NCI-H526 (cell line): ENCODE measurements at regions not wholly inside any gene's neighbourhood (a gene's known extent, or its start where the extent isn't known, plus 50 kb on each side); places are given as distances from the start of the nearest gene placed in this dataset.

Experiments
- DNase-seq, 2 experiments: peaks; one replicate each; lab custom pipeline; 2025; lab: John Stamatoyannopoulos, UW

- no peak for DNase-seq
Observed at GRCh38 chr4:138925495-138925894, 90.1 kb upstream of the NOCT start.

- DNase-seq: peak; percentile 53 to 85
Observed at GRCh38 chr4:138919094-138919936, 96.3 kb upstream of the NOCT start.

GRCh38 chr4:138918169-138918869 lies 97.3 kb upstream of the NOCT start:
- DNase-seq: peak in 1 of 2 experiments; percentile 4

GRCh38 chr4:138916763-138917162 lies 98.8 kb upstream of the NOCT start:
- no peak for DNase-seq

GRCh38 chr4:138915756-138916155 lies 99.8 kb upstream of the NOCT start:
- DNase-seq: no peak

- no peak for DNase-seq
Observed at GRCh38 chr4:138912704-138913340, 102.8 kb upstream of the NOCT start.

- DNase-seq: peak; percentile 90 to 91
Observed at GRCh38 chr4:138911909-138912703, 103.5 kb upstream of the NOCT start.

- DNase-seq: peak; percentile 90 to 94
Observed at GRCh38 chr4:138910914-138911336, 104.7 kb upstream of the NOCT start.

GRCh38 chr4:138910195-138910913 lies 105.2 kb upstream of the NOCT start:
- DNase-seq: peak; percentile 43 to 44

GRCh38 chr4:138909587-138909986 lies 106.0 kb upstream of the NOCT start:
- peak; percentile 17 to 20 for DNase-seq

GRCh38 chr4:138908134-138908533 lies 107.4 kb upstream of the NOCT start:
- no peak for DNase-seq

- no peak for DNase-seq
Observed at GRCh38 chr4:138907174-138907573, 108.4 kb upstream of the NOCT start.

GRCh38 chr4:138904793-138905192 lies 110.8 kb upstream of the NOCT start:
- DNase-seq: no peak

GRCh38 chr4:138903185-138903584 lies 112.4 kb upstream of the NOCT start:
- no peak for DNase-seq

GRCh38 chr4:138902705-138903104 lies 112.9 kb upstream of the NOCT start:
- DNase-seq: no peak

GRCh38 chr4:138901177-138901576 lies 114.4 kb upstream of the NOCT start:
- no peak for DNase-seq

- no peak for DNase-seq
Observed at GRCh38 chr4:138899999-138900398, 115.6 kb upstream of the NOCT start.

GRCh38 chr4:138898282-138898681 lies 117.3 kb upstream of the NOCT start:
- DNase-seq: peak; percentile 37 to 51

- peak; percentile 27 to 37 for DNase-seq
Observed at GRCh38 chr4:138897811-138898226, 117.8 kb upstream of the NOCT start.

- DNase-seq: no peak
Observed at GRCh38 chr4:138894709-138895108, 120.9 kb upstream of the NOCT start.

GRCh38 chr4:138894011-138894410 lies 121.6 kb upstream of the NOCT start:
- DNase-seq: no peak
